A549 (cell line): ENCODE measurements at regions not wholly inside any gene's neighbourhood (a gene's known extent, or its start where the extent isn't known, plus 50 kb on each side); places are given as distances from the start of the nearest gene placed in this dataset.

Source experiments
- ATAC-seq, 2 experiments: fragments of 200-7000 bp in 1 of 2; fragments of >200 bp in 1 of 2; cut with Nextera tagmentation in 1 of 2; cut with Tn5 transposase in 1 of 2; 3 replicates each; pipeline versions ENCODE4 v1.8.0 to v1.9.1; 2018 to 2020; ENCODE audit warnings: mild to moderate bottlenecking in 1 of 2, moderate library complexity in 1 of 2
- CTCF ChIA-PET: fragments of 300-600 bp; sonication (Branson Sonifier 250); formaldehyde crosslinking; extraction: SDS; loops from one replicate; lab custom pipeline; 2021; ENCODE audit warnings: antibody characterized with exemption, inconsistent platforms; lab: Yijun Ruan, JAX
- POLR2A ChIA-PET: fragments of 350-600 bp; formaldehyde crosslinking; extraction: SDS; loops from one replicate; lab custom pipeline; 2021; ENCODE audit warnings: antibody characterized with exemption, inconsistent platforms; lab: Yijun Ruan, JAX
- DNase-seq, 2 experiments: peaks; one replicate each; pipeline versions ENCODE4 v3.0.0 to v3.0.0-alpha.2; 2011 to 2016; ENCODE audit warnings: low read depth in 1 of 2, low spot score in 1 of 2
- FAIRE-seq: peaks from 2 replicates; lab custom pipeline; 2011; peaks lifted over from hg19 to GRCh38; lab: Jason Lieb, UNC
- H3K27ac ChIP-seq, 2 experiments: fragments of >200 bp; sonication (Bioruptor Twin); formaldehyde crosslinking; 3 replicates each; pipeline ENCODE4 v1.5.1; 2016 to 2017
- H3K4me1 ChIP-seq: fragments of >200 bp; sonication (Bioruptor Twin); formaldehyde crosslinking; 3 replicates; pipeline ENCODE4 v1.6.1; 2016
- H3K4me2 ChIP-seq: fragments of >200 bp; sonication (Bioruptor Twin); formaldehyde crosslinking; 3 replicates; pipeline ENCODE4 v1.6.1; 2016
- H3K4me3 ChIP-seq: fragments of >200 bp; sonication (Bioruptor Twin); formaldehyde crosslinking; 3 replicates; pipeline ENCODE4 v1.5.1; 2016
- H3K9me3 ChIP-seq: fragments of >200 bp; sonication (Bioruptor Twin); formaldehyde crosslinking; 3 replicates; pipeline ENCODE4 v1.6.1; 2016
- BHLHE40 ChIP-seq: IDR thresholded peaks from 2 replicates; pipeline ENCODE4 v1.6.1; 2012; ENCODE audit warnings: low read depth, low read length, inconsistent platforms
- CEBPB ChIP-seq, 2 experiments: fragments of >200 bp in 1 of 2; sonication (Bioruptor Twin) in 1 of 2; formaldehyde crosslinking in 1 of 2; IDR thresholded peaks; 2 replicates each; pipeline ENCODE4 v1.6.1; 2012 to 2016
- CHD2 ChIP-seq: fragments of 150-350 bp; IDR thresholded peaks from 2 replicates; pipeline ENCODE4 v1.6.1; 2014; ENCODE audit warnings: low read length; ENCODE audit not compliant: partially characterized antibody
- CTCF ChIP-seq: fragments of >200 bp; sonication (Bioruptor Twin); formaldehyde crosslinking; IDR thresholded peaks from 3 replicates; pipeline ENCODE4 v1.5.1; 2016
- EHF ChIP-seq: fragments of 250-450 bp; sonication (Bioruptor Pico); IDR thresholded peaks from 2 replicates; pipeline ENCODE4 v1.5.0; 2020; ENCODE audit warnings: mild to moderate bottlenecking
- EHMT2 ChIP-seq: fragments of 200-600 bp; sonication (generic); IDR thresholded peaks from 2 replicates; pipeline ENCODE4 v1.6.1; 2016; ENCODE audit warnings: antibody characterized with exemption, low read depth, mild to moderate bottlenecking, moderate library complexity
- EP300 ChIP-seq, 2 experiments: fragments of >200 bp; sonication (Bioruptor Twin); formaldehyde crosslinking; IDR thresholded peaks; 2 replicates in 1 of 2; 3 replicates in 1 of 2; pipeline ENCODE4 v1.6.1; 2016 to 2017
- FOXS1 ChIP-seq: fragments of 250-450 bp; sonication (Bioruptor Pico); IDR thresholded peaks from 2 replicates; pipeline ENCODE4 v1.5.0; 2020; ENCODE audit warnings: mild to moderate bottlenecking, moderate library complexity
- GATA3 ChIP-seq: IDR thresholded peaks from 2 replicates; pipeline ENCODE4 v1.6.1; 2012; ENCODE audit warnings: borderline replicate concordance
- HEYL ChIP-seq: fragments of 250-450 bp; sonication (Bioruptor Pico); IDR thresholded peaks from 2 replicates; pipeline ENCODE4 v1.8.0; 2021; ENCODE audit warnings: mild to moderate bottlenecking, moderate library complexity
- HOXB5 ChIP-seq: fragments of 250-450 bp; sonication (Bioruptor Pico); IDR thresholded peaks from 2 replicates; pipeline ENCODE4 v1.5.0; 2020; ENCODE audit warnings: mild to moderate bottlenecking, moderate library complexity
- JUN ChIP-seq, 2 experiments: fragments of >200 bp; sonication (Bioruptor Twin); formaldehyde crosslinking; IDR thresholded peaks; 2 replicates in 1 of 2; 3 replicates in 1 of 2; pipeline ENCODE4 v1.6.1; 2016 to 2017
- JUNB ChIP-seq: fragments of >200 bp; sonication (Bioruptor Twin); formaldehyde crosslinking; IDR thresholded peaks from 2 replicates; pipeline ENCODE4 v1.6.1; 2016
- KDM5A ChIP-seq: fragments of 200-600 bp; sonication (generic); IDR thresholded peaks from 2 replicates; pipeline ENCODE4 v1.6.1; 2016; ENCODE audit warnings: antibody characterized with exemption, mild to moderate bottlenecking
- MAZ ChIP-seq: fragments of 150-350 bp; IDR thresholded peaks from 2 replicates; pipeline ENCODE4 v1.6.1; 2014; ENCODE audit warnings: antibody characterized with exemption, low read depth, low read length, borderline replicate concordance
- NR3C1 ChIP-seq: fragments of >200 bp; sonication (Bioruptor Twin); formaldehyde crosslinking; IDR thresholded peaks from 3 replicates; pipeline ENCODE4 v1.6.1; 2017
- PBX3 ChIP-seq: IDR thresholded peaks from 2 replicates; pipeline ENCODE4 v1.6.1; 2012
- PHF8 ChIP-seq: fragments of 200-600 bp; sonication (generic); IDR thresholded peaks from 2 replicates; pipeline ENCODE4 v1.6.1; 2016; ENCODE audit warnings: low read depth, mild to moderate bottlenecking, antibody characterized with exemption, moderate library complexity, borderline replicate concordance
- POLR2AphosphoS2 ChIP-seq: conservative IDR thresholded peaks from 2 replicates; pipeline ENCODE4 v1.6.1; 2012; ENCODE audit warnings: low read length, improper control_type of control experiment, inconsistent platforms
- RAD21 ChIP-seq, 2 experiments: fragments of >200 bp in 1 of 2; sonication (Bioruptor Twin) in 1 of 2; formaldehyde crosslinking in 1 of 2; IDR thresholded peaks in 1 of 2; conservative IDR thresholded peaks in 1 of 2; 2 replicates in 1 of 2; 3 replicates in 1 of 2; pipeline ENCODE4 v1.6.1; 2012 to 2018; ENCODE audit warnings: inconsistent platforms in 1 of 2
- RARB ChIP-seq: fragments of 250-450 bp; sonication (Bioruptor Pico); IDR thresholded peaks from 2 replicates; pipeline ENCODE4 v1.8.0; 2021; ENCODE audit warnings: mild to moderate bottlenecking, moderate library complexity
- RFX5 ChIP-seq: fragments of 450-650 bp; IDR thresholded peaks from 2 replicates; pipeline ENCODE4 v1.7.1; 2014; ENCODE audit warnings: antibody characterized with exemption, mild to moderate bottlenecking, moderate library complexity
- SMC3 ChIP-seq: fragments of >200 bp; sonication (Bioruptor Twin); formaldehyde crosslinking; IDR thresholded peaks from 3 replicates; pipeline ENCODE4 v1.6.1; 2018; ENCODE audit warnings: inconsistent platforms
- SREBF2 ChIP-seq: fragments of 450-650 bp; IDR thresholded peaks from 2 replicates; pipeline ENCODE4 v1.6.1; 2014; ENCODE audit warnings: mild to moderate bottlenecking, moderate library complexity
- TFCP2L1 ChIP-seq: fragments of 250-450 bp; sonication (Bioruptor Pico); IDR thresholded peaks from 2 replicates; pipeline ENCODE4 v1.5.0; 2021; ENCODE audit warnings: mild to moderate bottlenecking
- ZC3H11A ChIP-seq: fragments of 450-650 bp; IDR thresholded peaks from 2 replicates; pipeline ENCODE4 v1.6.1; 2014; ENCODE audit warnings: antibody characterized with exemption, mild to moderate bottlenecking
- ZFP36 ChIP-seq: fragments of 450-650 bp; IDR thresholded peaks from 2 replicates; pipeline ENCODE4 v1.6.1; 2014; ENCODE audit warnings: borderline replicate concordance; ENCODE audit not compliant: partially characterized antibody
- ZNF302 ChIP-seq: fragments of 250-450 bp; sonication (Bioruptor Pico); IDR thresholded peaks from 2 replicates; pipeline ENCODE4 v1.9.0; 2021; ENCODE audit warnings: inconsistent platforms, mild to moderate bottlenecking, moderate library complexity
- WGBS: methylation state at CpG from one replicate; pipeline ENCODE4 v1.1.6; 2017; ENCODE audit errors: missing lambda C conversion rate; 5-methylcytosine and 5-hydroxymethylcytosine counted together

- Histone ChIP-seq H3K27ac (no peak overlapping the region), H3K4me3 (no peak overlapping the region), H3K4me2 (no peak overlapping the region), H3K4me1 (no peaks in the 10 kb centered on the region), H3K9me3 (no peaks in the 10 kb centered on the region)
- WGBS, result 64% methylated on average over 1 of the region's 1 CpG
- no peak for ATAC-seq
- DNase-seq, result no peak
- CTCF ChIA-PET, result no interaction called here
- FAIRE-seq, result no peak
- TF ChIP-seq CHD2 (no peak), RARB (no peak), KDM5A (no peak), SREBF2 (no peak), CTCF (no peak), JUNB (no peak), MAZ (no peak), NR3C1 (no peak), HOXB5 (CRISPR knock-in tag) (no peak), ZNF302 (CRISPR knock-in tag) (no peak)
- POLR2A ChIA-PET, result no interaction called here
These were observed 98.2 kb upstream of the IMMP2L start for GRCh38 chr7:111660478-111660877.

- CTCF ChIA-PET, result interaction anchor here (1.0 kb wide), 1 partner anchor 44 kb away, joined by 3 read pairs; no protein-coding TSS in a partner anchor
- no peak overlapping the region for H3K27ac ChIP-seq
- FAIRE-seq (no peak), ATAC-seq (no peak), DNase-seq (no peak)
- no peak overlapping the region for H3K4me2 ChIP-seq
- no peaks in the 10 kb centered on the region for H3K9me3 ChIP-seq
- no peak for TF ChIP-seq EP300 (IDR thresholded peaks at IDR 0.05)
- no peak for TF ChIP-seq FOXS1 (CRISPR knock-in tag)
- TF ChIP-seq EHF (CRISPR knock-in tag), result no peak
- TF ChIP-seq POLR2AphosphoS2, result no peak
- no peak for TF ChIP-seq MAZ
- TF ChIP-seq SMC3, result no peak
- no peak for TF ChIP-seq CEBPB (IDR thresholded peaks at IDR 0.05)
- no peak for TF ChIP-seq ZC3H11A
- TF ChIP-seq GATA3, result no peak
- no peak for TF ChIP-seq HEYL (CRISPR knock-in tag)
- TF ChIP-seq SREBF2, result no peak
- TF ChIP-seq ZNF302 (CRISPR knock-in tag), result no peak
- no peak for TF ChIP-seq TFCP2L1 (CRISPR knock-in tag)
- TF ChIP-seq JUN (IDR thresholded peaks at IDR 0.05), result no peak
- TF ChIP-seq PBX3, result no peak
- TF ChIP-seq RAD21 (conservative IDR thresholded peaks at IDR 0.05 in 1 of 2, IDR thresholded peaks at IDR 0.05 in 1 of 2), result no peak
- no peak for TF ChIP-seq EHMT2
- TF ChIP-seq RFX5, result no peak
- 48% methylated on average over 1 of the region's 1 CpG for WGBS
- H3K4me3 ChIP-seq, result no peak overlapping the region
- POLR2A ChIA-PET, result no interaction called here
- no peaks in the 10 kb centered on the region for H3K4me1 ChIP-seq
These were observed 96.3 kb upstream of the IMMP2L start for GRCh38 chr7:111658546-111658945.

GRCh38 chr7:111657018-111657417, 94.7 kb upstream of the IMMP2L start:
- WGBS, result 66% methylated on average over 3 of the region's 3 CpGs
- ChIA-PET POLR2A (no interaction called here), CTCF (interaction anchor here (1.0 kb wide), 1 partner anchor 10 kb away, joined by 3 read pairs; no protein-coding TSS in a partner anchor)
- TF ChIP-seq BHLHE40 (no peak), HOXB5 (CRISPR knock-in tag) (no peak), HEYL (CRISPR knock-in tag) (no peak), PHF8 (no peak), EP300 (IDR thresholded peaks at IDR 0.05) (no peak), ZFP36 (no peak), POLR2AphosphoS2 (no peak)
- Histone ChIP-seq H3K4me1 (no peaks in the 10 kb centered on the region), H3K9me3 (no peaks in the 10 kb centered on the region), H3K4me3 (no peak overlapping the region), H3K4me2 (no peak overlapping the region), H3K27ac (no peak overlapping the region)
- ATAC-seq (no peak), FAIRE-seq (no peak), DNase-seq (no peak)
